ENCODE measurements at regions not wholly inside any gene's neighbourhood (a gene's known extent, or its start where the extent isn't known, plus 50 kb on each side); places are given as distances from the start of the nearest gene placed in this dataset.

GRCh38 chr4:137226900-137227299, 305.4 kb downstream of the PCDH18 start:
- H2AK5ac ChIP-seq (ENCODE audit: low read length, severe bottlenecking), result no peak overlapping the region
- H3K27me3 ChIP-seq (ENCODE audit: control insufficient read depth in 1 of 2, insufficient read depth in 1 of 2, low read length in 2 of 2), result no peaks in the 10 kb centered on the region
- no CpG with 5 or more reads among the region's 2 CpGs for WGBS
- H3K27ac ChIP-seq (ENCODE audit: low read length, poor library complexity, severe bottlenecking), result no peak overlapping the region
- H3K4me2 ChIP-seq (ENCODE audit: low read length, poor library complexity, severe bottlenecking), result no peak overlapping the region
- no peak overlapping the region for H2AFZ ChIP-seq (ENCODE audit: low read depth, low read length)
- no peak overlapping the region for H3K4ac ChIP-seq (ENCODE audit: low read depth in 1 of 2, low read length in 2 of 2)
- no peak overlapping the region for H4K91ac ChIP-seq (ENCODE audit: low read length)
- H2BK15ac ChIP-seq (ENCODE audit: low read depth, poor library complexity, severe bottlenecking), result no peak overlapping the region
- H4K8ac ChIP-seq (ENCODE audit: low read length), result no peak overlapping the region
- peaks cover 0 to 12% of the 10 kb centered on the region in 2 experiments for H3K36me3 ChIP-seq (ENCODE audit: control insufficient read depth in 1 of 2, insufficient read depth in 2 of 2, low read depth in 1 of 2, low read length in 2 of 2)
- no peak overlapping the region for H2BK120ac ChIP-seq (ENCODE audit: low read depth, low read length)
- H3K4me3 ChIP-seq (ENCODE audit: insufficient read depth in 1 of 2, low read depth in 1 of 2, low read length in 2 of 2), result no peak overlapping the region
- H2BK12ac ChIP-seq (ENCODE audit: low read length in 2 of 2), result no peak overlapping the region
- DNase-seq, result peak; percentile 8
- H3K18ac ChIP-seq (ENCODE audit: low read depth in 1 of 2, low read length in 2 of 2), result no peak overlapping the region
- peaks cover 4% of the 10 kb centered on the region for H3K9me3 ChIP-seq (ENCODE audit: control insufficient read depth, low read length)
- no peaks in the 10 kb centered on the region for H3K4me1 ChIP-seq (ENCODE audit: control insufficient read depth, insufficient read depth, low read depth, low read length)
- H3K14ac ChIP-seq (ENCODE audit: low read length in 2 of 2), result no peak overlapping the region
- H2BK5ac ChIP-seq (ENCODE audit: low read depth, low read length, poor library complexity, severe bottlenecking), result no peak overlapping the region
- H3K23ac ChIP-seq (ENCODE audit: low read length in 2 of 2), result no peak overlapping the region
- H3K9ac ChIP-seq (ENCODE audit: low read length), result no peak overlapping the region
- no peaks in the 10 kb centered on the region for H3K79me1 ChIP-seq (replicated peaks; ENCODE audit: low read length, poor library complexity, severe bottlenecking)

- no CpG with 5 or more reads among the region's 2 CpGs for WGBS
- H3K9ac ChIP-seq (ENCODE audit: low read length), result peak overlapping the region; percentile 61
- no peak overlapping the region for H3K27ac ChIP-seq (ENCODE audit: low read length, poor library complexity, severe bottlenecking)
Measured at GRCh38 chr4:137226221-137226620, 306.1 kb downstream of the PCDH18 start.

GRCh38 chr4:137213372-137214173, 318.7 kb downstream of the PCDH18 start:
- WGBS, result 100% methylated on average over 1 of the region's 4 CpGs
- H2BK120ac ChIP-seq (ENCODE audit: low read depth, low read length), result no peak overlapping the region
- H2AK5ac ChIP-seq (ENCODE audit: low read length, severe bottlenecking), result no peak overlapping the region
- no peak overlapping the region for H3K9ac ChIP-seq (ENCODE audit: low read length)
- no peak overlapping the region for H3K23ac ChIP-seq (ENCODE audit: low read length in 2 of 2)
- H3K4ac ChIP-seq (ENCODE audit: low read depth in 1 of 2, low read length in 2 of 2), result no peak overlapping the region
- no peak overlapping the region for H3K18ac ChIP-seq (ENCODE audit: low read depth in 1 of 2, low read length in 2 of 2)
- no peak overlapping the region for H4K8ac ChIP-seq (ENCODE audit: low read length)
- H2BK12ac ChIP-seq (ENCODE audit: low read length in 2 of 2), result no peak overlapping the region
- H2BK15ac ChIP-seq (ENCODE audit: low read depth, poor library complexity, severe bottlenecking), result no peak overlapping the region
- H3K4me2 ChIP-seq (ENCODE audit: low read length, poor library complexity, severe bottlenecking), result no peak overlapping the region
- H3K27me3 ChIP-seq (ENCODE audit: control insufficient read depth in 1 of 2, insufficient read depth in 1 of 2, low read length in 2 of 2), result no peaks in the 10 kb centered on the region
- DNase-seq, result no peak
- H4K91ac ChIP-seq (ENCODE audit: low read length), result no peak overlapping the region
- no peak overlapping the region for H2AFZ ChIP-seq (ENCODE audit: low read depth, low read length)
- no peaks in the 10 kb centered on the region for H3K79me1 ChIP-seq (replicated peaks; ENCODE audit: low read length, poor library complexity, severe bottlenecking)
- no peaks in the 10 kb centered on the region for H3K36me3 ChIP-seq (ENCODE audit: control insufficient read depth in 1 of 2, insufficient read depth in 2 of 2, low read depth in 1 of 2, low read length in 2 of 2)
- H3K4me1 ChIP-seq (ENCODE audit: control insufficient read depth, insufficient read depth, low read depth, low read length), result no peaks in the 10 kb centered on the region
- H3K14ac ChIP-seq (ENCODE audit: low read length in 2 of 2), result no peak overlapping the region
- no peak overlapping the region for H2BK5ac ChIP-seq (ENCODE audit: low read depth, low read length, poor library complexity, severe bottlenecking)
- no peak overlapping the region for H3K4me3 ChIP-seq (ENCODE audit: insufficient read depth in 1 of 2, low read depth in 1 of 2, low read length in 2 of 2)
- no peaks in the 10 kb centered on the region for H3K9me3 ChIP-seq (ENCODE audit: control insufficient read depth, low read length)
- no peak overlapping the region for H3K27ac ChIP-seq (ENCODE audit: low read length, poor library complexity, severe bottlenecking)

More at GRCh38 chr4:137226221-137226620, 306.1 kb downstream of the PCDH18 start:
- Histone ChIP-seq H3K4ac (ENCODE audit: low read depth in 1 of 2, low read length in 2 of 2) (no peak overlapping the region), H2BK120ac (ENCODE audit: low read depth, low read length) (no peak overlapping the region), H3K14ac (ENCODE audit: low read length in 2 of 2) (no peak overlapping the region), H2BK12ac (ENCODE audit: low read length in 2 of 2) (no peak overlapping the region), H3K4me3 (ENCODE audit: insufficient read depth in 1 of 2, low read depth in 1 of 2, low read length in 2 of 2) (no peak overlapping the region), H3K79me1 (replicated peaks; ENCODE audit: low read length, poor library complexity, severe bottlenecking) (no peaks in the 10 kb centered on the region), H4K91ac (ENCODE audit: low read length) (no peak overlapping the region), H3K18ac (ENCODE audit: low read depth in 1 of 2, low read length in 2 of 2) (no peak overlapping the region), H3K4me1 (ENCODE audit: control insufficient read depth, insufficient read depth, low read depth, low read length) (no peaks in the 10 kb centered on the region), H3K9me3 (ENCODE audit: control insufficient read depth, low read length) (peaks cover 4% of the 10 kb centered on the region), H2AFZ (ENCODE audit: low read depth, low read length) (no peak overlapping the region), H3K4me2 (ENCODE audit: low read length, poor library complexity, severe bottlenecking) (no peak overlapping the region), H4K8ac (ENCODE audit: low read length) (no peak overlapping the region), H3K36me3 (ENCODE audit: control insufficient read depth in 1 of 2, insufficient read depth in 2 of 2, low read depth in 1 of 2, low read length in 2 of 2) (peaks cover 0 to 12% of the 10 kb centered on the region in 2 experiments), H2AK5ac (ENCODE audit: low read length, severe bottlenecking) (no peak overlapping the region), H3K27me3 (ENCODE audit: control insufficient read depth in 1 of 2, insufficient read depth in 1 of 2, low read length in 2 of 2) (no peaks in the 10 kb centered on the region), H2BK5ac (ENCODE audit: low read depth, low read length, poor library complexity, severe bottlenecking) (no peak overlapping the region), H2BK15ac (ENCODE audit: low read depth, poor library complexity, severe bottlenecking) (no peak overlapping the region), H3K23ac (ENCODE audit: low read length in 2 of 2) (no peak overlapping the region)
- DNase-seq, result peak; percentile 2

DNA sequence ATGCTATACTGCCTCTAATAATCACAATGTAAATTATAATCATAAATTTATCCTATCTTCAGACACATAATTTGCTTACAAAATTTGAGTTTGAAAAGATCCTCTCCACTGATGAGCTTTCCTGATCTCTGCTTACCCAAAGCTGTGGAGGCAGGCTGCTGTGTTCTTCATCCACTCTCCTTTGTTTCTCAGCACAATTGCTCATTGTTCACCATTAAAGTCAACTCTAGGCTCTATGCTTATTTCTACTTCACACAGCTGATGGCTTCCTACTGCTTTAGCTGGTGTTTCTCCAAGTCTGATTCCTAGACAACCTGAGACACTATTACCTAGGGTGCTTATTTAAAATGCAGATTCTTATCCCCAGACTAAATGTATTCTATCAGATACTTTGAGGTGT, 319.7 kb downstream of the PCDH18 start:
- Histone ChIP-seq H3K14ac (ENCODE audit: low read length in 2 of 2) (no peak overlapping the region), H2BK12ac (ENCODE audit: low read length in 2 of 2) (no peak overlapping the region), H2AFZ (ENCODE audit: low read depth, low read length) (no peak overlapping the region), H3K4me1 (ENCODE audit: control insufficient read depth, insufficient read depth, low read depth, low read length) (no peaks in the 10 kb centered on the region), H4K8ac (ENCODE audit: low read length) (no peak overlapping the region), H3K36me3 (ENCODE audit: control insufficient read depth in 1 of 2, insufficient read depth in 2 of 2, low read depth in 1 of 2, low read length in 2 of 2) (no peaks in the 10 kb centered on the region), H2AK5ac (ENCODE audit: low read length, severe bottlenecking) (no peak overlapping the region), H4K91ac (ENCODE audit: low read length) (peak overlapping the region; percentile 39), H3K4me2 (ENCODE audit: low read length, poor library complexity, severe bottlenecking) (no peak overlapping the region), H3K27ac (ENCODE audit: low read length, poor library complexity, severe bottlenecking) (no peak overlapping the region), H3K23ac (ENCODE audit: low read length in 2 of 2) (no peak overlapping the region), H3K18ac (ENCODE audit: low read depth in 1 of 2, low read length in 2 of 2) (no peak overlapping the region), H2BK120ac (ENCODE audit: low read depth, low read length) (no peak overlapping the region), H3K9ac (ENCODE audit: low read length) (no peak overlapping the region), H3K9me3 (ENCODE audit: control insufficient read depth, low read length) (no peaks in the 10 kb centered on the region), H3K4ac (ENCODE audit: low read depth in 1 of 2, low read length in 2 of 2) (no peak overlapping the region), H3K79me1 (replicated peaks; ENCODE audit: low read length, poor library complexity, severe bottlenecking) (no peaks in the 10 kb centered on the region), H3K4me3 (ENCODE audit: insufficient read depth in 1 of 2, low read depth in 1 of 2, low read length in 2 of 2) (no peak overlapping the region), H2BK5ac (ENCODE audit: low read depth, low read length, poor library complexity, severe bottlenecking) (no peak overlapping the region), H2BK15ac (ENCODE audit: low read depth, poor library complexity, severe bottlenecking) (no peak overlapping the region), H3K27me3 (ENCODE audit: control insufficient read depth in 1 of 2, insufficient read depth in 1 of 2, low read length in 2 of 2) (no peaks in the 10 kb centered on the region)
- no peak for DNase-seq
